ENCODE measurements at regions not wholly inside any gene's neighbourhood (a gene's known extent, or its start where the extent isn't known, plus 50 kb on each side); places are given as distances from the start of the nearest gene placed in this dataset.
"Not testable (repeated sequence)": the region's sequence is repeated elsewhere in the genome, so short reads cannot be mapped to it uniquely, and the experiment has no call there.

DNA sequence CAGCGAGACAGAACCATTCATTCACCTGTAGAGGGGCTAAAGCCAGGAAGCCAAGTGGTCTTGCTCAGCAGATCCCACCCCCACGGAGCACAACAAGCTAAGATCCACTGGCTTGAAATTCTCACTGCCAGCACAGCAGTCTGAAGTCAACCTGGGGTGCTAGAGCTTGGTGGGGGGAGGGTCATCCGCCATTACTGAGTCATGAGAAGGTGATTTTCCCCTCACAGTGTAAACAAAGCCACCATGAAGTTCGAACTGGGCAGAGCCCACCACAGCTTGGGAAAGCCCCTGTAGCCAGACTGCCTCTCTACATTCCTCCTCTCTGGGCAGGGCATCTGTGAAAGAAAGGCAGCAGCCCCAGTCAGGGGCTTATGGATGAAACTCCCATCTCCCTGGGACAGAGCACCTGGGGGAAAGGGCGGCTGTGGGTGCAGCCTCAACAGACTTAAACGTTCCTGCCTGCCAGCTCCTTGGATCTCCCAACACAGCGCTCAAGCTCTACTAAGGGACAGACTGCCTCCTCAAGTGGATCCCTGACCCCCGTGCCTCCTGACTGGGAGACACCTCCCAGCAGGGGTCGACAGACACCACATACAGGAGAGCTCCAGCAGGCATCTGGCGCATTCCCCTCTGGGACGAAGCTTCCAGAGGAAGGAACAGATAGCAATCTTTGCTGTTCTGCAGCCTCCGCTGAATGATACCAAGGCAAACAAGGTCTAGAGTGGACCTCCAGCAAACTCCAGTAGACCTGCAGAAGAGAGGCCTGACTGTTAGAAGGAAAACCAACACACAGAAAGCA lies 179.0 kb upstream of the KLF7 start:
- H3K9me3 ChIP-seq (ENCODE audit: control insufficient read depth, insufficient read depth, low read length); H3K4me3 ChIP-seq (ENCODE audit: low read depth, low read length); H3K9ac ChIP-seq (ENCODE audit: low read depth, low read length); H3K27me3 ChIP-seq (ENCODE audit: control insufficient read depth, insufficient read depth, low read length); H3K36me3 ChIP-seq (ENCODE audit: control insufficient read depth, insufficient read depth, low read length); H3K27ac ChIP-seq (ENCODE audit: low read depth, low read length): not testable (repeated sequence)
- H3K4me1 ChIP-seq (ENCODE audit: control insufficient read depth, insufficient read depth, low read length), result peaks cover 14% of the 10 kb centered on the region; the same call in 1 of the 2 replicates

DNA sequence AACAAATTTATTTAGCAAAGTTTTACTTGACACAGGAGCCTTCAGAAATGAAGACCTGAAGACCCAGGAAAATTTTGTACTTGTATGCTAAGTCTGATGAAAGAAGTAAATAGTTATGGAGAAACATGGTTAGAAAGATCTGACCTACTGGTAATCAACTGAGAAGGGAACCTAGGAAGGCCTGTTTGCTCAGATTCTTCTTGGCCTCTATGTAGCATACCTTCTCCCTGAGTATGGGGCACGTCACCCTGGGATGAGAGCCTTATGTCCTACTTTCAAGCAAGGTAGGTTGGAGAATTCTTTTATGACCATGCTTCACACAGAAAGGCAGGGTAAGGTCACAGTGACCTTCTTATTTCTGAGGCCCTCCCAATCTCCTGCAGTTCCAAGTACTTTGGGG lies 178.6 kb upstream of the CREB1 start:
- Histone ChIP-seq H3K9ac (ENCODE audit: low read depth, low read length) (no peak overlapping the region), H3K9me3 (ENCODE audit: control insufficient read depth, insufficient read depth, low read length) (no peaks in the 10 kb centered on the region), H3K4me3 (ENCODE audit: low read depth, low read length) (no peak overlapping the region), H3K27me3 (ENCODE audit: control insufficient read depth, insufficient read depth, low read length) (no peaks in the 10 kb centered on the region), H3K4me1 (ENCODE audit: control insufficient read depth, insufficient read depth, low read length) (peaks cover 9% of the 10 kb centered on the region; the same call in 1 of the 2 replicates), H3K36me3 (ENCODE audit: control insufficient read depth, insufficient read depth, low read length) (no peaks in the 10 kb centered on the region), H3K27ac (ENCODE audit: low read depth, low read length) (no peak overlapping the region)

DNA sequence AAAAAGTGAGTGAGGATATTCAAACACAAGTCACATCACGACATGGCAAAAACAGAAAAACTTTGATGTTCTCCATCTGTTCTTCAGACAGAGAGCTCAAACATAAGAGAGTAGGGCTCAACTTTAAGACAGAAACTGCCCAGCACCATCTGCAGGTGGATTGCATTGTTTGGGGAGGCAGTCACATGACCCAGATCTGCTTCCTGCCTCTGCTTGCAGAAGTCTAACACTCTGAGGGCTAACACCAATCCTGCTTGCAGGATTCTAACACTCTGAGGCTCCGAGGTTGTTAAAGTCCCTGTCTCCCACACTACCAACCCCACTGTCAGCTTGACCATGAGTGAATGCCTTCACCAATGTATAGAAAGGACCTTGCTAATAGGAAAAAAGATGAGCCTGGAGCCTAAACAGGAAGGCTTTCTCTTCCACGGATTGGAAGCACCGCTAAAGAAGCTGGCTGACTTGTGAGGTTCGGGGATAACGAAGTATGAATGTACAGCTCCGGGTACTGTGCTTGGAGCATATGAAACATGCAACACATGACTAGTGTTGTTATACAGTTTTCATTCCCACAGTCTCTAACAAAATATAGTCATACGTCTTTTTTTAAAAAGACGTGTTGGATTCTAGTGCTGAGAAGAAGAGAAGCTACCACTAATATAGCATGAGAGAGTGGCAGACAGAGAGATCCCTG lies 176.6 kb upstream of the CREB1 start:
- no peak overlapping the region for H3K4me3 ChIP-seq (ENCODE audit: low read depth, low read length)
- no peaks in the 10 kb centered on the region for H3K27me3 ChIP-seq (ENCODE audit: control insufficient read depth, insufficient read depth, low read length)
- no peak overlapping the region for H3K27ac ChIP-seq (ENCODE audit: low read depth, low read length)
- no peak overlapping the region for H3K9ac ChIP-seq (ENCODE audit: low read depth, low read length)
- H3K36me3 ChIP-seq (ENCODE audit: control insufficient read depth, insufficient read depth, low read length), result no peaks in the 10 kb centered on the region
- H3K9me3 ChIP-seq (ENCODE audit: control insufficient read depth, insufficient read depth, low read length), result no peaks in the 10 kb centered on the region
- H3K4me1 ChIP-seq (ENCODE audit: control insufficient read depth, insufficient read depth, low read length), result peaks cover 9% of the 10 kb centered on the region; the same call in 1 of the 2 replicates

DNA sequence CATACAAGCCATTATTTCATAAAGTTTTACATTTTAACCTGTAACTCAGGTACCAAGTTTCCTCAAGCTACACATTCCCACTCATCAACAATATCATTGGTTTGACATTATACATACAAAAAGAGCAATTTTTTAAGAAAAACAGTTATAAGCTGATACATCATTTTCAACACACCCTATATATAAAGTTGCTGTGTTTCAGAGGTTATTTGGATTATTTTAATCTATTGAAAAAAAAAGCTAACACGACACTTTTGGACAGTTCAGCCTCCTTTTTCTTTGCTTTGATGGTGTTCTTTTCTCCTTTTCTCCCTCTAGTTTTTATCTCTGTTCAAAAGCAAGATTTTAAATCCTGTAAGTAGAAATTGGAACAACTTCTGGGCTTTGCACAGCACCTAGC lies 175.9 kb upstream of the CREB1 start:
- Histone ChIP-seq H3K27ac (ENCODE audit: low read depth, low read length) (no peak overlapping the region), H3K9ac (ENCODE audit: low read depth, low read length) (no peak overlapping the region), H3K27me3 (ENCODE audit: control insufficient read depth, insufficient read depth, low read length) (no peaks in the 10 kb centered on the region), H3K9me3 (ENCODE audit: control insufficient read depth, insufficient read depth, low read length) (no peaks in the 10 kb centered on the region), H3K36me3 (ENCODE audit: control insufficient read depth, insufficient read depth, low read length) (no peaks in the 10 kb centered on the region), H3K4me3 (ENCODE audit: low read depth, low read length) (no peak overlapping the region), H3K4me1 (ENCODE audit: control insufficient read depth, insufficient read depth, low read length) (peaks cover 9% of the 10 kb centered on the region; the same call in 1 of the 2 replicates)

DNA sequence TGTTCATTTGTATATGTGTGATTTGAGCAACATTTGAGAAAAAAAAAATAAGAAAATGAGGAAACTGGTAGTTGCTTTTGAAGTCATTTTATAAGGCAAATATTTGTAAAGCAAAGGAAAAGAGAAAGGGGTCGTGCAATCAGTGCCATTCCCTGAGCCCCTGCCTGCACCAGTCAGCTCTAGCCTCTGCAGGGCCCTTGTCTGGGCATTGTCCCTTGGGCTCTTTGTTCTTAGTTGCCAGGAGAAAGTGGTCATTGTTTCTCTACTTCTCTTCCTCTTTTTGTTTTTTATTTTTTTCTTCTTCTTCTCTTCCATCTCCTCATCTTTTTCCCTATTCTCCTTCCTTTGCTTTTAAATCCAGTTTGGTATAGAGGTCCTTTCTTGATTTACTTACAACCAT lies 175.3 kb upstream of the CREB1 start:
- Histone ChIP-seq H3K4me1 (ENCODE audit: control insufficient read depth, insufficient read depth, low read length) (peaks cover 9% of the 10 kb centered on the region; the same call in 1 of the 2 replicates), H3K9ac (ENCODE audit: low read depth, low read length) (no peak overlapping the region), H3K9me3 (ENCODE audit: control insufficient read depth, insufficient read depth, low read length) (no peaks in the 10 kb centered on the region), H3K27ac (ENCODE audit: low read depth, low read length) (no peak overlapping the region), H3K4me3 (ENCODE audit: low read depth, low read length) (no peak overlapping the region), H3K27me3 (ENCODE audit: control insufficient read depth, insufficient read depth, low read length) (no peaks in the 10 kb centered on the region), H3K36me3 (ENCODE audit: control insufficient read depth, insufficient read depth, low read length) (no peaks in the 10 kb centered on the region)

DNA sequence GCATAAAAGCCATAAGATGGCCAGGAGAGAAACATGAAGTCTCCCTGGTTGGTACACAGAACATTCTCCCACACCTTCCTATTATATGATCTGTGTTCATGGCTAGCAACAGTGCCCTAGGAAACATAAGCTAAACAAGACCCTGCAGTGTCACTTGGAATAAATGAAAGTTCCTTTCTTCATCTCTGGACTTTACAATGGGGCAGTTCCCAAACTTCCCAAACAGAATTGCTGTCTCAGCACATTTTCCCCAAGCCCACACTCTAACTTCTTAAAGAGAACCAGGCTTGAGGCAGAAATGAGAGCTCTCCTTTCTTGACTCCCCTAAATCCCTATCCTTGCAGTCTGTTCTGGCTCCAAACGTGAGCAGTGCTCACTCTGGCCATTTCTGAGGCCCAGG lies 173.2 kb upstream of the CREB1 start:
- H3K9me3 ChIP-seq (ENCODE audit: control insufficient read depth, insufficient read depth, low read length), result no peaks in the 10 kb centered on the region
- H3K4me3 ChIP-seq (ENCODE audit: low read depth, low read length), result no peak overlapping the region
- H3K4me1 ChIP-seq (ENCODE audit: control insufficient read depth, insufficient read depth, low read length), result peaks cover 9% of the 10 kb centered on the region; the same call in 1 of the 2 replicates
- H3K36me3 ChIP-seq (ENCODE audit: control insufficient read depth, insufficient read depth, low read length), result no peaks in the 10 kb centered on the region
- H3K27me3 ChIP-seq (ENCODE audit: control insufficient read depth, insufficient read depth, low read length), result no peaks in the 10 kb centered on the region
- H3K9ac ChIP-seq (ENCODE audit: low read depth, low read length), result no peak overlapping the region
- no peak overlapping the region for H3K27ac ChIP-seq (ENCODE audit: low read depth, low read length)

DNA sequence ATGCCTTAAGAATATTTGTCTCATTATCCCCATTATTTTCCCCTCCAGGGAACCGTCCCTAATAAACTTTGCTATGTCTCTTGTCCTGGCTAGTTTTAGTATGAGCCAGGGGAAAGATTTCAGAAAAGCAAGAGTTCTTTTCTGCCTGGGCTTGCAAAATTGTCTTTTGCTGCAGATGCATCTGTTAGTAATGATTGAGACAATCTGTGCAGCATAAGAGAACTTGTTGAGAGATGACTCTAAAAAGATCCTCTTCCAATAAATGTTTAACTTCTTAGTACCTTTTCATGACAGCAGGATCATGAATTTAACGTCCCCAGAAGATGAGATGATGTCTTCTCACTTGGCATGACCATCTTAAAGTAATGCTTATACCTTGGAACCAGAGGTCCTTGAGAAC lies 172.5 kb upstream of the CREB1 start:
- no peak overlapping the region for H3K9ac ChIP-seq (ENCODE audit: low read depth, low read length)
- H3K9me3 ChIP-seq (ENCODE audit: control insufficient read depth, insufficient read depth, low read length), result no peaks in the 10 kb centered on the region
- H3K36me3 ChIP-seq (ENCODE audit: control insufficient read depth, insufficient read depth, low read length), result no peaks in the 10 kb centered on the region
- H3K27me3 ChIP-seq (ENCODE audit: control insufficient read depth, insufficient read depth, low read length), result no peaks in the 10 kb centered on the region
- no peak overlapping the region for H3K27ac ChIP-seq (ENCODE audit: low read depth, low read length)
- H3K4me3 ChIP-seq (ENCODE audit: low read depth, low read length), result no peak overlapping the region
- peaks cover 9% of the 10 kb centered on the region; the same call in 1 of the 2 replicates for H3K4me1 ChIP-seq (ENCODE audit: control insufficient read depth, insufficient read depth, low read length)

DNA sequence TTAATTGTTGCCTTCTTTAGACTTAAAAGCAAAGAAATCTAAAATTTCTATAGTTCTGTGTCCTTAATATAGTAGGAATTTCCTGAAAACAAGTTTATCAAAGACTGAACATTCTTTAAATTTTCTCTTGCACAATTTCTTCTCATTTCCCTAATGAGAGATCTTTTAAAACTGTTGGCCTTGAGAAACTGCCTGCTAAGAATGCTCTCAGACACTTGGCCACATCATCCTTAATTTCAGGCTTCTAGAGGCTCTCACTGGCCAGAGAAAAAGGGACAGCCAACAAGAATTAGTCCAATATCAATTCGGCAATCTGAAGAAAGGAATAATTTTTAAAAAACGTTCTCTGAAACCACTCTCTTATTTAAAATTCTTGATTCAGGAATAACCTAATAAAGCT lies 167.0 kb upstream of the CREB1 start:
- H3K9me3 ChIP-seq (ENCODE audit: control insufficient read depth, insufficient read depth, low read length), result no peaks in the 10 kb centered on the region
- H3K27ac ChIP-seq (ENCODE audit: low read depth, low read length), result no peak overlapping the region
- H3K27me3 ChIP-seq (ENCODE audit: control insufficient read depth, insufficient read depth, low read length), result no peaks in the 10 kb centered on the region
- H3K4me3 ChIP-seq (ENCODE audit: low read depth, low read length), result no peak overlapping the region
- H3K4me1 ChIP-seq (ENCODE audit: control insufficient read depth, insufficient read depth, low read length), result 0 out of 2 replicates have a peak, but pooled peaks cover 5% of the 10 kb centered on the region
- no peak overlapping the region for H3K9ac ChIP-seq (ENCODE audit: low read depth, low read length)
- H3K36me3 ChIP-seq (ENCODE audit: control insufficient read depth, insufficient read depth, low read length), result no peaks in the 10 kb centered on the region

DNA sequence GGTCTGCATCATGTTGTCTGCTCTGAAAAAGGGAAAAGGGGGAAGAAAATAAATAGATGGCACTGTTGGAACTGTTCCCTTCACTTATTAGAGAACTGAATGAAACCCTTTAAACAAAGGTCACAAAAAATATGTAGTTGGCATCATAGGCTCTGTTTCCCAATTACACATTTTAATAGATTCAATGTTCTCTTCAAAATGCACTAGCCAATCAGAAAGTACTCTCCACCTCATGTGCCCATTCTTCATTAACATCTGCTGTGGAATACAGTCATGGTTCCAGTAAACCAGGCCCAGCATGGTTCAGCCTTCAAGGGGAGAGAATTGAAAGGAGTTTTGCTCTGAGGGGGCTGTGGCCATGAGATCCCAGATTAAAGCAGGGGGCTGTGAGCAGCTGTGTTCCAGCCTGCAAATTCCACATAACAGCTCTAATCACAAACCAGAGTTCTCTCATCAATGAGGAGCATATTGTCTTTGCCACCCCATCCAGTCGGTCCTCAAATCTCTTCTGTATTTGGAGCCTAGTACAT lies 165.9 kb upstream of the CREB1 start:
- H3K27ac ChIP-seq (ENCODE audit: low read depth, low read length), result no peak overlapping the region
- no peak overlapping the region for H3K9ac ChIP-seq (ENCODE audit: low read depth, low read length)
- H3K4me1 ChIP-seq (ENCODE audit: control insufficient read depth, insufficient read depth, low read length), result 0 out of 2 replicates have a peak, but pooled peaks cover 5% of the 10 kb centered on the region
- no peak overlapping the region for H3K4me3 ChIP-seq (ENCODE audit: low read depth, low read length)
- H3K36me3 ChIP-seq (ENCODE audit: control insufficient read depth, insufficient read depth, low read length), result no peaks in the 10 kb centered on the region
- H3K27me3 ChIP-seq (ENCODE audit: control insufficient read depth, insufficient read depth, low read length), result no peaks in the 10 kb centered on the region
- H3K9me3 ChIP-seq (ENCODE audit: control insufficient read depth, insufficient read depth, low read length), result no peaks in the 10 kb centered on the region

DNA sequence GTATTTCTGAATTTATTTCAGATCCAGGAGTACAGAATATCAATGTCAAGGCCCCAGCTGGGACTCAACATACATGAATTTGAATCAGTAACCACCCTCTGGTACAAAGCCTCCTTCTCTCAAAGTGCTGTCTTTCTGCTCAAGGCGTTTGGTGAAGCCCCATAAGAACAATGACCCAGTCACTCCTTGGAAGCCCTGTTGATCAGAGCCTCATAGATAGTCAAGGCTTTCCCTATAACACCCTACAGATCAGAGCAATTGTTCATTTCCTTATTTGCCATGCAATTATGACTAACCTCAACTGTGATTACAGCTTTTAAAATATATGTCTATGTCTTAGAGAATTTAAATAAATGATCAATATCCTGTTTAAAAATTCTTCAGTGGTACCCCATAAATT lies 159.1 kb upstream of the CREB1 start:
- H3K4me1 ChIP-seq (ENCODE audit: control insufficient read depth, insufficient read depth, low read length), result 0 out of 2 replicates have a peak, but pooled peaks cover 6% of the 10 kb centered on the region
- H3K9me3 ChIP-seq (ENCODE audit: control insufficient read depth, insufficient read depth, low read length), result no peaks in the 10 kb centered on the region
- no peaks in the 10 kb centered on the region for H3K36me3 ChIP-seq (ENCODE audit: control insufficient read depth, insufficient read depth, low read length)
- H3K9ac ChIP-seq (ENCODE audit: low read depth, low read length), result no peak overlapping the region
- no peak overlapping the region for H3K4me3 ChIP-seq (ENCODE audit: low read depth, low read length)
- H3K27ac ChIP-seq (ENCODE audit: low read depth, low read length), result no peak overlapping the region
- H3K27me3 ChIP-seq (ENCODE audit: control insufficient read depth, insufficient read depth, low read length), result no peaks in the 10 kb centered on the region

DNA sequence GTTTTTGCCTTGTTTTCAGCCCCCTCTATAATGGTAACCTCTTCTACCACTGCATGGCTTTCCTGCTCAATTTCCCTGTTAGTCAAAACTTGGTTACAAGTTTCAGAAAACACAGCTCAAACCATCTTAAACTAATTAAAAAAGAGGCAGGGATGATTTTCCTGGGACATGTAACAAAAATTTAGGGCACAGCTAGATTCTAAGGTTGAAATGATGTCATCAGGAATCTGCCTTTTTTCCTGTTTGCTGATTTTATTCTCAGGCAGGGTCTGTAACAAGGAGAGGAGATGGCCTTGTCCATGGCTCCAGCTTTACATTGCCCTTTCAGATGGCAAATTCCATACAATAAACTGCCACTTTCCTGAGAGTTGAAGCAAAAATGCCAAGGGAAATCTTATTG lies 157.9 kb upstream of the CREB1 start:
- H3K4me3 ChIP-seq (ENCODE audit: low read depth, low read length), result no peak overlapping the region
- no peaks in the 10 kb centered on the region for H3K9me3 ChIP-seq (ENCODE audit: control insufficient read depth, insufficient read depth, low read length)
- H3K4me1 ChIP-seq (ENCODE audit: control insufficient read depth, insufficient read depth, low read length), result 0 out of 2 replicates have a peak, but pooled peaks cover 6% of the 10 kb centered on the region
- no peak overlapping the region for H3K27ac ChIP-seq (ENCODE audit: low read depth, low read length)
- H3K36me3 ChIP-seq (ENCODE audit: control insufficient read depth, insufficient read depth, low read length), result no peaks in the 10 kb centered on the region
- no peaks in the 10 kb centered on the region for H3K27me3 ChIP-seq (ENCODE audit: control insufficient read depth, insufficient read depth, low read length)
- no peak overlapping the region for H3K9ac ChIP-seq (ENCODE audit: low read depth, low read length)

All from HUES48 (cell line).